A673 (cell line): ENCODE measurements at regions not wholly inside any gene's neighbourhood (a gene's known extent, or its start where the extent isn't known, plus 50 kb on each side); places are given as distances from the start of the nearest gene placed in this dataset.

Experiments used
- BruUV-seq: library from RNA; stranded (reverse); fragments of 400-500 nt; replicated peaks from 2 replicates; lab custom pipeline; 2021; lab: Mats Ljungman, UMichigan
- CTCF ChIA-PET: fragments of 300-600 bp; sonication (Branson Sonifier 250); formaldehyde crosslinking; loops from one replicate; lab custom pipeline; 2022; ENCODE audit warnings: antibody characterized with exemption; lab: Charles Lee
- POLR2A ChIA-PET: fragments of 300-600 bp; sonication (Branson Sonifier 250); formaldehyde crosslinking; loops from one replicate; lab custom pipeline; 2022; ENCODE audit warnings: antibody characterized with exemption; ENCODE audit not compliant: low non-redundant PET; lab: Charles Lee
- DNase-seq: peaks from one replicate; pipeline ENCODE4 v3.0.0-alpha.2; 2015; ENCODE audit warnings: low spot score
- H3K27ac ChIP-seq: fragments of 200-600 bp; sonication (generic); 2 replicates; pipeline ENCODE4 v1.5.1; 2016; ENCODE audit warnings: mixed run types, low read depth, mild to moderate bottlenecking, mixed read lengths, antibody characterized with exemption, low read length; ENCODE audit not compliant: poor library complexity, severe bottlenecking
- H3K27me3 ChIP-seq: fragments of 200-600 bp; sonication (generic); replicated peaks from 2 replicates; pipeline ENCODE4 v1.6.1; 2017; ENCODE audit warnings: mixed run types, low read depth, mild to moderate bottlenecking, mixed read lengths, antibody characterized with exemption, low read length; ENCODE audit not compliant: insufficient read depth, poor library complexity
- H3K36me3 ChIP-seq: fragments of 200-600 bp; sonication (generic); 2 replicates; pipeline ENCODE4 v1.6.1; 2016; ENCODE audit warnings: mixed run types, mild to moderate bottlenecking, mixed read lengths, antibody characterized with exemption, low read length; ENCODE audit not compliant: insufficient read depth, poor library complexity, severe bottlenecking
- H3K4me1 ChIP-seq: fragments of 200-600 bp; sonication (generic); 2 replicates; pipeline ENCODE4 v1.6.1; 2017; ENCODE audit warnings: mixed run types, mild to moderate bottlenecking, mixed read lengths, antibody characterized with exemption, low read length; ENCODE audit not compliant: insufficient read depth, poor library complexity, severe bottlenecking
- H3K4me3 ChIP-seq: fragments of 200-600 bp; sonication (generic); 2 replicates; pipeline ENCODE4 v1.5.1; 2016; ENCODE audit warnings: low read depth, mixed run types, mild to moderate bottlenecking, mixed read lengths, low read length; ENCODE audit not compliant: poor library complexity, severe bottlenecking
- H3K9me3 ChIP-seq: fragments of 200-600 bp; sonication (generic); 2 replicates; pipeline ENCODE4 v1.6.1; 2016; ENCODE audit warnings: mixed run types, low read depth, mild to moderate bottlenecking, mixed read lengths, antibody characterized with exemption, low read length; ENCODE audit not compliant: poor library complexity, severe bottlenecking
- EZH2 ChIP-seq: fragments of 200-600 bp; sonication (generic); IDR thresholded peaks from 2 replicates; pipeline ENCODE4 v1.6.1; 2017; ENCODE audit warnings: borderline replicate concordance, low read depth, mild to moderate bottlenecking, mixed read lengths, antibody characterized with exemption, low read length; ENCODE audit not compliant: poor library complexity, severe bottlenecking
- intact Hi-C: fragments of 100-400 bp; cut with micrococcal nuclease; formaldehyde crosslinking; loops from one replicate; pipeline ENCODE4 v1.10.0; 2022; ENCODE audit not compliant: unreplicated experiment
- TF ChIP-seq, protein P1 (sequence below): fragments of 300-800, 200-600 bp; sonication (generic); conservative IDR thresholded peaks from 2 replicates; pipeline ENCODE4 v1.5.1; 2017; ENCODE audit warnings: low read depth, mild to moderate bottlenecking, antibody characterized with exemption, low read length, moderate library complexity, mixed read lengths

- H3K27ac ChIP-seq, result no peak overlapping the region
- no peaks in the 10 kb centered on the region for H3K9me3 ChIP-seq
These were observed 503.6 kb downstream of the MRPL39 start for GRCh38 chr21:25103500-25104207.

DNA sequence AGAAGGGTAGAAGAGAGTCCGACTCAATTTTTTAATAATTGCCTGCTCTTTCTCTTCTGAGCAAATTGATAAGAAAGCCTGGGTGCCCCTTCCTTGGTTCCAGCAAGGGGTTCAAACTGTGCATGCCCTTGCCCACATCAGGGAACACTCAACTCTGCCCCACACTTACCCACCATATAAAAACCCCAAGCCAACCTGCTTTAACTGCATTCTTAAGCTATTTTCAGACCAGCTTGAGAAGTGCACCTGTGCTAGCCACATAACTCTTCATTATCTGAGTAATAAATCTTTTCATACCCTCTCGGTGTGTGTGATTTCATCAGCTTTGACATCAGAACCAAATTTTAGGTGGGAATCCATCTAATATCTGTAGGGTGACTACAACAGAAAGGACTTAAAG, 509.6 kb downstream of the MRPL39 start:
- no peak for DNase-seq
- BruUV-seq, result no TSS peak
- POLR2A ChIA-PET, result no interaction called here
- intact Hi-C loops, result no loop called here
- H3K27ac ChIP-seq, result no peak overlapping the region
- H3K4me1 ChIP-seq, result no peaks in the 10 kb centered on the region
- H3K4me3 ChIP-seq, result no peak overlapping the region
- peaks cover 13% of the 10 kb centered on the region for H3K9me3 ChIP-seq
- CTCF ChIA-PET, result no interaction called here
- TF ChIP-seq, protein P1, sequence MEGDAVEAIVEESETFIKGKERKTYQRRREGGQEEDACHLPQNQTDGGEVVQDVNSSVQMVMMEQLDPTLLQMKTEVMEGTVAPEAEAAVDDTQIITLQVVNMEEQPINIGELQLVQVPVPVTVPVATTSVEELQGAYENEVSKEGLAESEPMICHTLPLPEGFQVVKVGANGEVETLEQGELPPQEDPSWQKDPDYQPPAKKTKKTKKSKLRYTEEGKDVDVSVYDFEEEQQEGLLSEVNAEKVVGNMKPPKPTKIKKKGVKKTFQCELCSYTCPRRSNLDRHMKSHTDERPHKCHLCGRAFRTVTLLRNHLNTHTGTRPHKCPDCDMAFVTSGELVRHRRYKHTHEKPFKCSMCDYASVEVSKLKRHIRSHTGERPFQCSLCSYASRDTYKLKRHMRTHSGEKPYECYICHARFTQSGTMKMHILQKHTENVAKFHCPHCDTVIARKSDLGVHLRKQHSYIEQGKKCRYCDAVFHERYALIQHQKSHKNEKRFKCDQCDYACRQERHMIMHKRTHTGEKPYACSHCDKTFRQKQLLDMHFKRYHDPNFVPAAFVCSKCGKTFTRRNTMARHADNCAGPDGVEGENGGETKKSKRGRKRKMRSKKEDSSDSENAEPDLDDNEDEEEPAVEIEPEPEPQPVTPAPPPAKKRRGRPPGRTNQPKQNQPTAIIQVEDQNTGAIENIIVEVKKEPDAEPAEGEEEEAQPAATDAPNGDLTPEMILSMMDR, result no peak
- TF ChIP-seq EZH2, result no peak
- H3K36me3 ChIP-seq, result no peaks in the 10 kb centered on the region
- no peaks in the 10 kb centered on the region for H3K27me3 ChIP-seq

More at GRCh38 chr21:25103500-25104207, 503.6 kb downstream of the MRPL39 start:
- no peaks in the 10 kb centered on the region for H3K4me1 ChIP-seq
- intact Hi-C loops, result no loop called here
- no TSS peak for BruUV-seq
- no peak overlapping the region for H3K4me3 ChIP-seq
- POLR2A ChIA-PET, result no interaction called here
- CTCF ChIA-PET, result no interaction called here
- H3K36me3 ChIP-seq, result no peaks in the 10 kb centered on the region
- no peak for TF ChIP-seq EZH2
- TF ChIP-seq, protein P1, result no peak
- DNase-seq, result no peak
- no peaks in the 10 kb centered on the region for H3K27me3 ChIP-seq

DNA sequence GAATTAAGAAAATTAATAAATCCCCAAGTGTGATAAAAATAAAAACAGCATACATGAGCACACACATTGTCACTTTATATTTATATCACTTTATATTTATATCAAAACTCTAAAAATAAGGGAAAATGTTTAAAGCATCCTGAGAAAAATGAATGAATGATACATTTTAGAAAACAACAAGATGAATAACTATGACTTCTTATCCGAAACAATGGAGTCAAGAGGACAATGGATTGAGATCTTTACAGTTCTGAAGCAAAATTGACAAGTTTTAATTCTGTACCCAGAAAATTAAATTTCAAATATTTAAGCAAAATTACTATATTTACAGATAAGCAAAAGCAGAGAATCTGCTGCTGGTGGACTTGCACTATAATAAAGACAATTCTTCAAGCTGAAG, 512.6 kb downstream of the MRPL39 start:
- no peak for DNase-seq
- Histone ChIP-seq H3K4me3 (no peak overlapping the region), H3K4me1 (no peaks in the 10 kb centered on the region), H3K36me3 (no peaks in the 10 kb centered on the region), H3K27me3 (no peaks in the 10 kb centered on the region), H3K9me3 (peaks cover 23% of the 10 kb centered on the region), H3K27ac (no peak overlapping the region)
- POLR2A ChIA-PET, result no interaction called here
- no TSS peak for BruUV-seq
- CTCF ChIA-PET, result no interaction called here
- intact Hi-C loops, result no loop called here
- TF ChIP-seq, protein P1, result no peak
- TF ChIP-seq EZH2, result no peak
